ENCODE measurements at regions not wholly inside any gene's neighbourhood (a gene's known extent, or its start where the extent isn't known, plus 50 kb on each side); places are given as distances from the start of the nearest gene placed in this dataset.

- DNase-seq (ENCODE audit: low read depth in 2 of 3, low spot score in 2 of 3), result no peak
These were observed 163.3 kb upstream of the PRKCQ start for GRCh38 chr10:6743291-6743849.

- DNase-seq (ENCODE audit: low read depth in 2 of 3, low spot score in 2 of 3), result no peak
These were observed 161.5 kb upstream of the PRKCQ start for GRCh38 chr10:6741541-6741941.

GRCh38 chr10:6739530-6740174 is 159.6 kb upstream of the PRKCQ start:
- DNase-seq (ENCODE audit: low read depth in 2 of 3, low spot score in 2 of 3), result no peak

- no peak for DNase-seq (ENCODE audit: low read depth in 2 of 3, low spot score in 2 of 3)
These were observed 158.2 kb upstream of the PRKCQ start for GRCh38 chr10:6738112-6738768.

GRCh38 chr10:6737758-6738111 is 157.7 kb upstream of the PRKCQ start:
- DNase-seq (ENCODE audit: low read depth in 2 of 3, low spot score in 2 of 3), result no peak

GRCh38 chr10:6737080-6737641 is 157.1 kb upstream of the PRKCQ start:
- DNase-seq (ENCODE audit: low read depth in 2 of 3, low spot score in 2 of 3), result no peak

GRCh38 chr10:6734286-6734685 is 154.2 kb upstream of the PRKCQ start:
- DNase-seq (ENCODE audit: low read depth in 2 of 3, low spot score in 2 of 3), result no peak

- DNase-seq (ENCODE audit: low read depth in 2 of 3, low spot score in 2 of 3), result no peak
These were observed 149.8 kb upstream of the PRKCQ start for GRCh38 chr10:6729861-6730344.

GRCh38 chr10:6729071-6729774 is 149.1 kb upstream of the PRKCQ start:
- DNase-seq (ENCODE audit: low read depth in 2 of 3, low spot score in 2 of 3), result no peak

GRCh38 chr10:6726924-6727323 is 146.8 kb upstream of the PRKCQ start:
- DNase-seq (ENCODE audit: low read depth in 2 of 3, low spot score in 2 of 3), result no peak

GRCh38 chr10:6722616-6723004 is 142.5 kb upstream of the PRKCQ start:
- no peak for DNase-seq (ENCODE audit: low read depth in 2 of 3, low spot score in 2 of 3)

GRCh38 chr10:6721964-6722615 is 142.0 kb upstream of the PRKCQ start:
- DNase-seq (ENCODE audit: low read depth in 2 of 3, low spot score in 2 of 3), result no peak

- DNase-seq (ENCODE audit: low read depth in 2 of 3, low spot score in 2 of 3), result no peak
These were observed 141.4 kb upstream of the PRKCQ start for GRCh38 chr10:6721480-6721879.

GRCh38 chr10:6719561-6719960 is 139.5 kb upstream of the PRKCQ start:
- no peak for DNase-seq (ENCODE audit: low read depth in 2 of 3, low spot score in 2 of 3)

- DNase-seq (ENCODE audit: low read depth in 2 of 3, low spot score in 2 of 3), result no peak
These were observed 138.5 kb upstream of the PRKCQ start for GRCh38 chr10:6718550-6718949.

- no peak for DNase-seq (ENCODE audit: low read depth in 2 of 3, low spot score in 2 of 3)
These were observed 136.4 kb upstream of the PRKCQ start for GRCh38 chr10:6716516-6716915.

- peak in 1 of 3 donors; percentile 51 for DNase-seq (ENCODE audit: low read depth in 2 of 3, low spot score in 2 of 3)
These were observed 133.6 kb upstream of the PRKCQ start for GRCh38 chr10:6713716-6714115.

- DNase-seq (ENCODE audit: low read depth in 2 of 3, low spot score in 2 of 3), result no peak
These were observed 133.0 kb upstream of the PRKCQ start for GRCh38 chr10:6713120-6713519.

GRCh38 chr10:6711881-6712280 is 131.8 kb upstream of the PRKCQ start:
- no peak for DNase-seq (ENCODE audit: low read depth in 2 of 3, low spot score in 2 of 3)

- no peak for DNase-seq (ENCODE audit: low read depth in 2 of 3, low spot score in 2 of 3)
These were observed 131.3 kb upstream of the PRKCQ start for GRCh38 chr10:6711408-6711841.

GRCh38 chr10:6707352-6707751 is 127.3 kb upstream of the PRKCQ start:
- no peak for DNase-seq (ENCODE audit: low read depth in 2 of 3, low spot score in 2 of 3)

Measured in hematopoietic multipotent progenitor cell (in vitro differentiated cells).